GM18517 (cell line): ENCODE measurements at regions not wholly inside any gene's neighbourhood (a gene's known extent, or its start where the extent isn't known, plus 50 kb on each side); places are given as distances from the start of the nearest gene placed in this dataset.
"Not testable (repeated sequence)": the region's sequence is repeated elsewhere in the genome, so short reads cannot be mapped to it uniquely, and the experiment has no call there.

Experiments
- ATAC-seq: cut with Tn5 transposase; IDR thresholded peaks from one replicate; pipeline ENCODE4 v1.9.1; 2021; ENCODE audit warnings: mild to moderate bottlenecking, moderate library complexity; ENCODE audit not compliant: unreplicated experiment

DNA sequence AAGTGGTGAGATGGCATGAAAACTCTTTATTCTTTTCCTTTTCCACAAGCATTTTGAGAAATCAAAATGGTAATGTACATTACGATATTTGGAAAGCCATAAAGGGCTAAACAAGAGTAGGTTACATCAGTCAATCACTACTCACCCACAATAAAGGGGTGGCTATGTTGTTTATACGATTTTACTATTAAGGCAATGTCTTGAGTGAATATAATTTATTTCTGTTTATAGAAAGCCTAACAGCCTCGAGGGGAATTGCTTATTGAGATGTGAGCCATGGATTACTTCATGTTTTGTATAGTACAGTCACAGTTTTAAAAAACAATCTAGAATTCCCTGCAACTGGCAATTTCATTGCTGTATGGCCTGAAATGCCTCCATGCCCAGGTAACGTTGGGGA lies 237.5 kb upstream of the RBBP8 start:
- no peak for ATAC-seq

DNA sequence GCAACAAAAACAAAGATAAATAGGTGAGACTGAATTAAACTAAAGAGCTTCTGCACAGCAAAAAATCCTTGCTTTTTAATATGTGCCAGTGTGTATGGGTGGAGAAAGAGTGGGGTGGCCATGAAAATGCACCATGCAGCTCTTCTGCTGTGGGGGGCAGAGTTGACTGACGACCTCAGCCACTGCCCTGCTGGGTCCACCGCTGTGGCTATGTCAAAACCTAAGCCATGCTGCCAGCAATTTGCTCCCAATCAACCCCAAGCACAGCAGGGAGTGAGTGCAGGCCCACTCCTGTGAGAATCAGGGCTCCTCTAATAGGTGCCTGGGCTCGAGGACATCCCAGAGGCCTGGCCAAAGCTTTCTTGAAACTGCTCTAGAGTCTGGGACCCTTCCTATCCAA lies 235.6 kb upstream of the RBBP8 start:
- ATAC-seq: no peak

DNA sequence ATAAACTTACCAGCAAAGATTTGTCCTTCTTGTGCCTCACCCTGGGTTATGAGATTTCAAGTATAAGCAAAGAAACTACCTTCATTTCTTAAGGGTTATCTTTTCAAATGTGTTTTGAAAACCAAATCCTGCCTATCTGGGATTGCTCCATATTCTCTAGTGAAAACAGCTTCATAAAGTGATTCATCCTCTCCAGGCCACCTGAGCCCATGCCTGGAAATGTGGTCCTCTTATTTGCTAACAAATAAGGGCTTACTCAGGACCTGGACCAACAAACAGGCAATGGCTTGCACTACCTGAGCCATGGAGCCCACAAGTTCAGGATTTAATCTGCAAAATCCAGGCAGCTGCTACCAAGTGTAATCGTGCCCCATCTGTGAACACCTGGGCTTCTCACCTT lies 234.4 kb upstream of the RBBP8 start:
- no peak for ATAC-seq

DNA sequence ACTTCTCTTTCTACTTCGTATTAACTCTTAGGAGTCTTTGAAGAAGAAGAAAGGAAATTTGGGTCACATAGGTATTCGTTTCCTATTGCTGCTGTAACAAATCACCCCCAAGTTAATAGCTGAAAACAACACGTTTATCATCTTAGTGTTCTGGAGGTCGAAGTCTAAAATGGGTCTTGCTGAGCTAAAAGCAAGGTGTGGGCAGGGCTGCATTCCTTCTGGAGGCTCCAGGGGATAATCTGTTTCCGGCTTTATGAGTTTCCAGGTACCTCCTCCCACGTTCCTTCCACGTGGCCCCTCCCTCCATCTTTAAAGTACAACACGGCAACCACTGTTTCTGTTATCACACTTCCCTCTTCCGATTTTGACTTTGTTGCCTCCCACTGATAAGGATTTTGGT lies 233.5 kb upstream of the RBBP8 start:
- no peak for ATAC-seq

DNA sequence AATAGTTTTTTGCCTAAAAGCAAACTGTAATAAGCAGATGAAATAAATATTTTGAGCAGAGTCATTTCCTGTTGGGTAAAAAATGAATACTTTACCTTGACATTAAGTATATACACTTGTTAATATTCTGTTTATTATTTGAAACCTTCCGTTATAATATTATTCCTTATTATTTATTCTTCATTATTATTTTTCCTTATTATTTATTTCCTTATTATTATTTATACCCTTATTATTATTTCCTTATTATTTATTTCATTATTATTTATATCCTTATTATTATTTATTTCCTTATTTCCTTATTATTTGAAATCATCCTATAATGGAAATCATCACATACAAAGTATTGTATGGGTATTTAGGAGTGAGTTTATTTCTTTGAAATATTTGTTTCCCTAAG lies 232.2 kb upstream of the RBBP8 start:
- ATAC-seq: no peak

DNA sequence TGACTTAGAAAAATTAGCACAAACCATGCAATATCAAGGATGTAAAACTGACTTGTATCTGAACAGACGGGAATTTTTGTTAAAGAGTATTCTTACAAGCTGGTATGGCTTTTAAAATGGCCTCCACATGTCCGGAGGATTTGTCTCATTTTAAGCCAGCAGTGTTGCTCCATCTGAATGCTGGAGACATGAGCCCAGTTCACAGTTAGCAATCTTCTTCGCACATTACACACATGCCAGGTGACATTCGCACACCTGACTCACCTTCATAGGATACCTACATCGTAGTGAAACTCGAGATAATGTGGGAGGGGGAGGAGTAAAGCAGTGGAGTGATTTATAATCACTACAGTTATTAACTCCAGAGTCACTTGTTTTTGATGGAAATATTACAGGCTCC lies 231.8 kb upstream of the RBBP8 start:
- ATAC-seq: no peak

DNA sequence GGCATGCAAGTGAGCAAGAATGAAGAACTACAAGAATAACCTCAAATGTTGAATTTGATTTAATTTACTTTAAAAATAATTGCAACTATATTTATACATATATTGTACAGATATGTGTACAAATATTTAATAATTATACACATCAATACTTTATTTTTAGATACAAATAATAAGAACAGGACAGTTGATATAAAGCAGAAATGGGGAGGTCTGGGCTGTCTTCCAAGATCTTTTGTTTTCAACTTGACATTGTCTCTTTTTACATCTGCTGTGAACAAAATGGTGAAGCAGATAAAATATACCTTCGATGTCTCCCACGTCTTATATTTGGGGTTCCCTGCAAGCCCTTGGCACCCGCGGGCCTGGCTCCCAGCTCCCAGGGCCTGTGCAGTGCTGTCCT lies 231.3 kb upstream of the RBBP8 start:
- no peak for ATAC-seq

DNA sequence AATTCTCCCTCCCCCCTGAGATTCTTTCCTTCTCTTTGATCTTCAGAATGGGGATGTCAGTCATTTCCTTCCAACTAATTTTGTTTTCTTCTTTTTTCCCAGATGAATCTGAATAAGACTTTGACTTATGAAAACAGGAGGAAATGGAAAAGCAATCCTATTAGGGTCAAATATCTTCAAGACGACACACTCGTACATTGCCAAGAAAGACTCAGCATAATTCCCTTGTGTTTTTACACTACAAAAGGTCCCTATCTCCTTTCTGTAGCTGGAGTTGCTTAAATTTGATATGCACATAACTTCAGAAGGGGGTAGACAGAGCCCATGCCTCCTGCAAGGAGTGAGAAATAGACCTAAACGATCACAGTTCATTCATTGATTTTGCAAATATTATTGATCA lies 230.3 kb upstream of the RBBP8 start:
- ATAC-seq: no peak

DNA sequence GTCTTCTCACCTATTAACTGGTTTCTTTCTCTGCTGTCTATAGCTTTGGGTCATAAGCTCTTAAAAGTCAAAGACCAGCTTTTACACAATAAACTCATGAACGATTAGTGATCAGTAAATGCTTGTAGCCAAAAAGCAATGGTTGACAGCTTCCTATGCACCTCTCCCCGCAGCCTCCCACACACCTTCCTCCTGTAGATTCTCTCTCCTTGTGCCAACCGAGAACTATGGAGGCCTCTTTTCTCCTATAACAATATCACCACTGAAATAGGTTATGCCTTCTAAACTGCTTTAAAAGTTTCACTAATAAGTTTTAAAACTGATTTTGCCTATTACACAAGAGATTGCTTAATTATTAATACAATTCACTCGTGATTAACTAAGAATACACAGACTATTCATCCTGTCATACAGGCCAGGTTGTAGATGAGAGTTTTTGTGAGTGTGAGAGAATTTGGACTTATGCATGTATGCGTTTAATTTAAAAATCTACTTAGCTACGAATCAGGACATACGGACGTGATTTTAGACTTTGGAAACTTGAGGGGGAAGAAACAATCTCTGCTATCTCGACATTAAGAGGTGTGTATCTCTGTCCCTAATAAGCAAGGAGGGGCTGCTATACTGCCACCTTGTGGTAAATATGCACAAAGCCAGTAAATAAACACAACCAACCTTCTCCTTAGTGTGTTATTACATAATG lies 229.1 kb upstream of the RBBP8 start:
- peak; percentile 69 for ATAC-seq

DNA sequence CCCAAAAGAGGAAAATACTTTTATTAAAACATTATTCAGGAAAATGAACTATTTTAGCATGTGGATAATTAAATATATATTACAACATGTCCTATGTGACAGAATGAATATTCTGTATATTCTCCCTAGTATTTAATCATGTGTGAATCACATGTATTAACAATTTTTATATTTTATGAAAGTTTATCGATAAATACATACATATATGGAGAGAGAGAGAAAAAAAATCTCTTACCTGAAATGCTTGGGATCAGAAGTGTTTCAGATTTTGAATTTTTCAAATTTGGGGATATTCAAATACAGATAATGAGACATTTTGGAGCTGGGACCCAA lies 228.6 kb upstream of the RBBP8 start:
- ATAC-seq: no peak

DNA sequence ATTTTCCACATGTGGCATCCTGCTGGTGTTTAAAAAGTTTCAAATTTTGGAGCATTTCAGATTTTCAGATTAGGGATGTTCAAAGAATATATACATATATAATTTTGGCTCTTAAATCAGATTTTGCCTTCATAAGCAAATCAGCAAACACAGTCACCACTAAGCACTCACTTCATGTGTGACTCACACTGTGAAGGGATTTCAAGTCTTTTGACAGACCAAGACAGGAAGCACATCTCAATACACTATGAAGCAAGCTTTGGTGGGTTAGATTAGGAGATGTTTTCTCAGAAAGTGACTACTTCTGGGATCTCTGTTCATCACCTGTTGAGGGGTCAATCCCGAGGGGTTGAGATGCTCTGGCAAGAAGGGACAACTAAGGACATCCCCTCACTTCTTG lies 227.8 kb upstream of the RBBP8 start:
- ATAC-seq: no peak

DNA sequence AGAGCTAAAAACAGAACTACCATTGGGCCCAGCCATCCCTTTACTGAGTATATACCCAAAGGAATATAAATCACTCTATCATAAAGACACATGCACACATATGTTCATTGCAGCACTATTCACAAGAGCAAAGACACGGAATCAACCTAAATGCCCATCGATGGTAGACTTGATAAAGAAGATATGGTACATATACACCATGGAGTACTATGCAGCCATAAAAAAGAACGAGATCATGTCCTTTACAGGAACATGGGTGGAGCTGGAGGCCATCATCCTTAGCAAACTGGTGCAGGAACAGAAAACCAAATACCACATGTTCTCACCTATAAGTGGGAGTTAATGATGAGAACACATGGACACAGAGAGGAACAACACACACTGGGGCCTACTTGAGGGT lies 227.1 kb upstream of the RBBP8 start:
- ATAC-seq: not testable (repeated sequence)

DNA sequence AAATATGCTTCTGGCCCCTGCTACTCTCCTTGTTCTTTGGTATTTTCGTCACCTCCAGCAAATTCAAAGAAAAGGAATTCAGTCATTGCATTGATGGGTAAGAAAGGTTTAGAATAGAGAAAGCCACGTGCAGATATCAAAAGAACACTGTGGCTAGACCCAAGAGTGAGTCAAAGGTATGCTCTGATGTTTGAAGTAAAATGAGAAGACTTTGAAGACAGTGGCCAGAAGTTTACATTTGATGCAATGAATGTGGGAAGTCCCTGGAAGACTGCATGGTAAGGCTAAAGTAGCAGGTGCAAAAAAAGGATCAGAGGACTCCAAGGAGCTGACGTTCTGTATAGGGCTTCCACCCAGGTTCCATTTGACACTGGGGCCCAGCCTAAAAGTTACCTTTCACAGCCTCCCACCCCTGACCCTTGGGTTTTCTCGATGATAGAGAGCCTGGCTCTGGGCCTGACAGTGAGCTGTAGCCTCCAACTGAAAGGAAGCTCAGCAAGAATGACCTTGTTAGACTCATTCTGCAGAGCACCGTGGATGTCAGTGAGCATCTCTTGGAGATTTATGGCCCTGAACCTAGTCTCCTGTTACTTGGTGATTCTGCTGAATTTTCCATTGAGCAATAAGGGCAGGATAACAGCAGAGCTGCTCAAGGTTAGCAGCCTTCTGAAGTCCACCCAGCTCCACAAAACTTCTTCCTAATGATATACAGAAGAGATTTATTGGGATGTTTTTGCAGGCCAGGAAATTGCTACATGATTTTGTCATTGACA lies 223.7 kb upstream of the RBBP8 start:
- no peak for ATAC-seq

DNA sequence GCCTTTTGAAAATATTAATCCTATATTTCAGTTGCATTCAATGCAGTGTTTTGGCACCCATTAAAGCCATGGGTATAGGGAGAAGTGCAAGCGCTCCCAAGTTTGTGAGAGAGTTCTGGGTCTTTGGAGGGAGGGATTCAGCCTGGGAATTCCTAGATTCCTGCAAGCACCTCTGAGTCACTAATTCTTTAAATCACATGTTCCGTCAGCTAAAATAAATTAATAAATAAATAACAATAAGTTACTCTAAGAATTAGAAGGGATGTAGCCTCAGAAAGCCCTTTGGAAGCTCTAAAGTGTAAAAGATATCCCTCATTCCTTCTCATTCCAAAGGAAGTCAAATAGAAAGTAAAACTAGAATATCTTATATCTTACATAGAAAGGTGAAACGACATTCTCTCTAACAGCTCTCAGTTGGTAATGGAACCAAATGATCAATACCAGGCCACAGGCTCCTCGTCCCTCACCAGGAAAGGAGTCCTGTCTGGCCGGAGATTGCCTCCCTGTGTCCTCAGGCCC lies 222.4 kb upstream of the RBBP8 start:
- ATAC-seq: no peak

DNA sequence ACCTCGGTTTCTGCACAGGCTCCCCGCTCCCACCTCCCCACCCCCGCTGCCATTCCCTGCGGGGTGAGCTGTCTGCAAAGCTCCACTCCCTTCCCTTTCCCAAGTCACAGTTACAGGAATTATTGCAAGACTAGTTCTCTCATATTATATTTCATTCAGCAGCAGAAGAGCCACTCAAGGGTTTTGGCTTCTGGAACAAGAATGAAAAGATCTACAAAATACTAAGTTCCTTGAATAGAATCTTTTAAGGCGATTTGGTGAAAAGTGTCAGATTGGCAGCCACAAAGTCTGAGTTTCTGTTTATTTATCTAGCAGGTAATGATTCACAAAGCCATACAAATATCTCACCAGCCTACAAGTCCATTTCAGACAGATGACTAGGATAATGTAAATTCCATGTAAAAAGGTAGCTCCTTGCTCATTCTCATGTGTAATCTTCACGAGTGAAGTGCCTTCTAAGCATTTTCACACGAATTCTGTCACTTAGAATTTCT lies 221.9 kb upstream of the RBBP8 start:
- no peak for ATAC-seq

DNA sequence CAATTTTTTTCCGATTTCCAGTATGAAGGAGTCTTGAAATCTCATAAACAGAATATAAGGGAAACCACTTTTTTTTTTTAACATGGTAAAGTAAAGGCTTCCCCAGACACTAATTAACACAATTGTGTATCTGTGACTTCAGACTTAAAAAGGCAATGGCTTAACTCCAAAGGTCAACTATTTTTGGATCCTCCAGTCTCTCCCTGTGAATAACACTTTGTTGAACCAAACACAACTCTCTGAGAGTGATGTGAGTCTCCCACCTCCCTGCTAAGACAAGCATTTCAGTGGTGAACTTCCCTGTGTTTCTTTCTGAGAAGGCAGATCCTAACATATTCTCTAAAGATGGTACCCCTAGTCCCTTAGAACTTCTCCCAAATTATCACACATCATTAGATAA lies 219.6 kb upstream of the RBBP8 start:
- ATAC-seq: no peak

DNA sequence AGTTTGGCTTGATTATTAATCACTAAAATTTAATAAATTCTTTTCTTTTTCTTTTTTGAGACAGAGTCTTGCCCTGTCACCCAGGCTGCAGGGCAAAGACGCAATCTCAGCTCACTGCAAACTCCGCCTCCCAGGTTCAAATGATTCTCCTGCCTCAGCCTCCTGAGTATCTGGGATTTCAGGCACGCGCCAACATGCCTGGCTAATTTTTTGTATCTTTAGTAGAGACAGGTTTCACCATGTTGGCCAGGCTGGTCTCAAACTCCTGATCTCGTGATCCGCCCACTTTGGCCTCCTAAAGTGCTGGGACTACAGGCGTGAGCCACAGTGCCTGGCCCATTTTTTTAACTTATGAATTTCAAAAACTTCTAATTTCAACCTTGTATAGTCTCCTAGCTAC lies 215.6 kb upstream of the RBBP8 start:
- not testable (repeated sequence) for ATAC-seq

DNA sequence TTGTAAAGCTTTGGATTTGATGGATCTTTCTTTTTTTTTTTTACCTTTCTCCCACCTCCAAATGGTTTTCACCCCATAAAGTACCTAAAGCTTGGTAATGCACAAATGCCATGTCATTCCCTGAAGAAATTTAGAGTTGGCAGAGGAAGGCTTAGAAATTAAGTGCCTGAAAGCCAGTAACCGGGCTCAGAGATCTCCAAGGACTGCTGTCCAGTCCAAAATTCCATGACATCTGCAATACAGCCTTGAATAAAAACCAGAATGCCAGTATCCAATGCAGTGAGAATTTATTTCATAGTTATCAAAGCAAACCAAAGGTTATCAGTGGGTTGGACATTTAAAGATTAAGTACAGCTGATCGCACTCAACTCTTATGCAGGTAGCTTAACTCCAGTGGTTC lies 209.9 kb upstream of the RBBP8 start:
- ATAC-seq: no peak

DNA sequence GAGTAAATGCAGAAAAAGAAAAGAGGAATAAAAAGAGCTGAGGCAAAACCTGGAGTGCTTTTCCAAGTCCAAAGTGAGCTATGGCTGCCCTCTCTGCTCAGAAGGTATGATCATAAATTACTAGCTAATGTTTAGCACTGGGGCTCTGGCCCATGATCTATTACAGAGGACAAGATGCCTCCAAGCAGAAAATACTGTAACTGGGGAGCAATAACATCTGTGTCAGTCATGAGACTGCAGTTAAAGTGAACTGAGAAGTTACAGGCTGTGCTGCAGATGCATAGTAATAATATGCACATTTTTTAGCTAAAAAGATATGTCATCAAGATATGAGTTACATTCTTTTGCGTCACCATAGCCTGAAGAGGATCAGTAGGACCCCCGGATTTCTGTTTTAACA lies 209.4 kb upstream of the RBBP8 start:
- no peak for ATAC-seq

DNA sequence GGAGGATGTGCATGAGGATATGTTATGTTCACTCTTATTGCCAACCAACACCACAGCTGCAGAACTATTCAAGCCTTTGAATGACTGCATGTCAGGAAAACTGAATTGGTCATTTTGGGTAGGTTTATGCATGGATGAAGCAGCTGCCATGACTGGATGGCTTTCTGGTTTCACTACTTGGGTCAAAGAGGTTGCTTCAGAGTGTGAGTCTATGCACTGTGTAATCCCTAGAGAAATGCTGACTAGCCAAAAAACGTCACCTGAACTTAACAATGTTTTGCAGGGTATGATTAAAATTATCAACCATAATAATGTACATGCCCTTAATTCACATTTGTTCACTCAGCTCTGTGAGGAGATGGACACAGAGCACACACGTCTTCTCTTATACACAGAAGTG lies 206.7 kb upstream of the RBBP8 start:
- no peak for ATAC-seq

DNA sequence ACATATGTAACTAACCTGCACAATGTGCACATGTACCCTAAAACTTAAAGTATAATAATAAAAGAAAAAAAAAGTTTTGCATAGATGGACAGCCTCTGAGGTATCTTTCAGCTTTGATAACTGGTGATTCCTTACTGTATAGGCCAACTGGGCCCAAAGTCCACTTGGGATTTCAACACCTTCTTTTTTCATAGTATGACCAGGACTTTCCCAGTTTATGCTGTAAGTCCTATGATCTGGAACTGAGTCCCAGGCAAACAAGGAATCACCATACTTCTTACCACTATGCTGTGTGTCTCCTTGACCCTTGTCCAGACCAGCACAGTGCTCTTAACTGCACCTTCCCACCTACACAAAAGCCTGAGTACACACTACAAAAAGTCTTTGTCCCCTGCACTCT lies 205.1 kb upstream of the RBBP8 start:
- ATAC-seq: no peak

DNA sequence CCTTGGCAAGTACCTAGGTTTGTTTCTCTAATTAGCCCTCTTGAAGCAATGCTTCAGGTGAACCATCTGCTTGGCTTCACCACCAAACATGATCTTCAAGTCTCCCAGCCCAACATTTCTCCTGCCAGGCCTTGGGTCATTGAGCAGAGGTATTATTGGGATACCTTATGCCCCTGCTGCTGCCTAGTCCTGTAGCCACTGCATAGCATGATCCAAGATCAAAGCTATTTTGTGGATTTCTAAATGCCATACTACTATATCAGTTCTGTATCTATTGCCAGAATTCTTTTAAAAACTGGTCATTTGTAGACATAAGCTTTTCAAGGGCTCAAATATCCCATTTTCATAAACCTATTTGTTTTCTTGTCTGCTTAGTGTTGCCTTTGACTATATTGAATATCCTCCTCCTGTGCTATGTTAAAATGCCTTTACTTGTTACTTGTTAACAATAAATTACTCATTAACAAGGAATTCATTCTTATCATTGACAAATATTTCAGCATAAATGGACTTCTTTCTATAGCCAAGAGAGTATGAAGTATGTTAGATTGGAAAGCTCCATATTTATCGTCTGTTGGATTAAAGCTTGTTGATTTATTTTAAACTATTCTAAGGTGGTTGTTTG lies 204.5 kb upstream of the RBBP8 start:
- no peak for ATAC-seq
